ENCODE measurements at regions not wholly inside any gene's neighbourhood (a gene's known extent, or its start where the extent isn't known, plus 50 kb on each side); places are given as distances from the start of the nearest gene placed in this dataset.

GRCh38 chr15:62854420-62855084, 188.0 kb upstream of the TPM1 start:
- Histone ChIP-seq H3K27me3 (ENCODE audit: insufficient read depth, low read depth, low read length) (no peaks in the 10 kb centered on the region), H3K9me3 (ENCODE audit: low read length) (no peaks in the 10 kb centered on the region), H4K20me1 (ENCODE audit: insufficient read depth) (no peaks in the 10 kb centered on the region), H3F3A (ENCODE audit: insufficient read depth, low read length, poor library complexity, severe bottlenecking) (no peaks in the 10 kb centered on the region), H3K4me3 (ENCODE audit: low read length) (no peak overlapping the region), H3K79me2 (replicated peaks; ENCODE audit: insufficient read depth, low read length) (no peaks in the 10 kb centered on the region), H3K4me2 (ENCODE audit: low read length) (no peak overlapping the region), H2AFZ (ENCODE audit: low read depth, low read length) (no peak overlapping the region), H3K36me3 (ENCODE audit: insufficient read depth, low read length) (no peaks in the 10 kb centered on the region), H3K27ac (ENCODE audit: low read length) (no peak overlapping the region), H3K9me2 (ENCODE audit: insufficient read depth, low read length) (no peaks in the 10 kb centered on the region), H3K9ac (ENCODE audit: low read length) (no peak overlapping the region)
- TF ChIP-seq RAD21 (conservative IDR thresholded peaks at IDR 0.05) (no peak), CTCF (IDR thresholded peaks at IDR 0.05; ENCODE audit: poor library complexity, severe bottlenecking) (no peak), SMC3 (conservative IDR thresholded peaks at IDR 0.05; ENCODE audit: poor library complexity) (no peak), POLR2AphosphoS5 (IDR thresholded peaks at IDR 0.05) (no peak), MXI1 (conservative IDR thresholded peaks at IDR 0.05; ENCODE audit: poor library complexity, severe bottlenecking) (no peak), EZH2 (IDR thresholded peaks at IDR 0.05; ENCODE audit: borderline replicate concordance, insufficient read depth, low read length, poor library complexity, severe bottlenecking) (no peak)

- Histone ChIP-seq H3K27ac (ENCODE audit: low read length) (no peak overlapping the region), H3K9me2 (ENCODE audit: insufficient read depth, low read length) (no peaks in the 10 kb centered on the region), H3K36me3 (ENCODE audit: insufficient read depth, low read length) (no peaks in the 10 kb centered on the region), H2AFZ (ENCODE audit: low read depth, low read length) (no peak overlapping the region), H3K4me2 (ENCODE audit: low read length) (no peak overlapping the region), H3K4me3 (ENCODE audit: low read length) (no peak overlapping the region), H4K20me1 (ENCODE audit: insufficient read depth) (no peaks in the 10 kb centered on the region), H3K79me2 (replicated peaks; ENCODE audit: insufficient read depth, low read length) (no peaks in the 10 kb centered on the region), H3K27me3 (ENCODE audit: insufficient read depth, low read depth, low read length) (no peaks in the 10 kb centered on the region), H3K9me3 (ENCODE audit: low read length) (no peaks in the 10 kb centered on the region), H3K9ac (ENCODE audit: low read length) (no peak overlapping the region), H3F3A (ENCODE audit: insufficient read depth, low read length, poor library complexity, severe bottlenecking) (no peaks in the 10 kb centered on the region)
- TF ChIP-seq CTCF (IDR thresholded peaks at IDR 0.05; ENCODE audit: poor library complexity, severe bottlenecking) (no peak), MXI1 (conservative IDR thresholded peaks at IDR 0.05; ENCODE audit: poor library complexity, severe bottlenecking) (no peak), SMC3 (conservative IDR thresholded peaks at IDR 0.05; ENCODE audit: poor library complexity) (no peak), REST (IDR thresholded peaks at IDR 0.05; ENCODE audit: borderline replicate concordance) (no peak), EP300 (conservative IDR thresholded peaks at IDR 0.05; ENCODE audit: poor library complexity, severe bottlenecking) (no peak), EZH2 (IDR thresholded peaks at IDR 0.05; ENCODE audit: borderline replicate concordance, insufficient read depth, low read length, poor library complexity, severe bottlenecking) (no peak)
Observed at GRCh38 chr15:62855085-62855476, 187.5 kb upstream of the TPM1 start.
